Natural killer cell (primary cell): ENCODE measurements at regions not wholly inside any gene's neighbourhood (a gene's known extent, or its start where the extent isn't known, plus 50 kb on each side); places are given as distances from the start of the nearest gene placed in this dataset.
"Not testable (repeated sequence)": the region's sequence is repeated elsewhere in the genome, so short reads cannot be mapped to it uniquely, and the experiment has no call there.

Source experiments
- ATAC-seq, 3 donors: fragments of 150-1000 bp in 2 of 3; fragments of 200-7000 bp in 1 of 3; cut with Tn5 transposase; 1 replicate in 1 of 3; 2 replicates in 2 of 3; pipeline ENCODE4 v1.10.0; 2021; ENCODE audit warnings: mild to moderate bottlenecking in 2 of 3, moderate library complexity in 2 of 3
- DNase-seq, 2 donors: peaks; one replicate each; pipeline versions ENCODE4 v3.0.0 to v3.0.0-alpha.2; 2013 to 2021; ENCODE audit warnings: mixed read lengths in 1 of 2
- H3K27ac ChIP-seq: one replicate; pipeline ENCODE4 v1.5.1; 2013; ENCODE audit warnings: mild to moderate bottlenecking, low read length
- H3K27me3 ChIP-seq: one replicate; pipeline ENCODE4 v1.6.1; 2013; ENCODE audit warnings: low read length; ENCODE audit not compliant: control insufficient read depth, insufficient read depth
- H3K36me3 ChIP-seq: one replicate; pipeline ENCODE4 v1.6.1; 2013; ENCODE audit warnings: low read length; ENCODE audit not compliant: control insufficient read depth, insufficient read depth
- H3K4me1 ChIP-seq: one replicate; pipeline ENCODE4 v1.6.1; 2013; ENCODE audit warnings: low read length; ENCODE audit not compliant: control insufficient read depth, insufficient read depth
- H3K4me3 ChIP-seq: one replicate; pipeline ENCODE4 v1.5.1; 2013; ENCODE audit warnings: low read length
- H3K9me3 ChIP-seq: one replicate; pipeline ENCODE4 v1.6.1; 2013; ENCODE audit warnings: low read length; ENCODE audit not compliant: control insufficient read depth, insufficient read depth
- H3K27ac Mint-ChIP-seq, 2 donors: one replicate each; pipeline ENCODE4 v1.8.0; 2022; ENCODE audit warnings: mild to moderate bottlenecking in 2 of 2, mixed read lengths in 2 of 2, moderate library complexity in 1 of 2
- H3K27me3 Mint-ChIP-seq, 2 donors: one replicate each; pipeline ENCODE4 v1.8.0; 2022; ENCODE audit warnings: low read depth in 2 of 2, mixed read lengths in 2 of 2
- H3K36me3 Mint-ChIP-seq: one replicate; pipeline ENCODE4 v1.8.0; 2022; ENCODE audit warnings: mixed read lengths
- H3K4me1 Mint-ChIP-seq, 2 donors: one replicate each; pipeline ENCODE4 v1.8.0; 2022; ENCODE audit warnings: mixed read lengths in 2 of 2
- H3K4me3 Mint-ChIP-seq: one replicate; pipeline ENCODE4 v1.8.0; 2022; ENCODE audit warnings: mild to moderate bottlenecking, moderate library complexity, mixed read lengths
- H3K9me3 Mint-ChIP-seq, 2 donors: one replicate each; pipeline ENCODE4 v1.8.0; 2022; ENCODE audit warnings: mixed read lengths in 2 of 2
- WGBS: methylation state at CpG from one replicate; pipeline ENCODE4 v1.1.7; 2013; ENCODE audit warnings: missing lambda C conversion rate; ENCODE audit not compliant: insufficient coverage; 5-methylcytosine and 5-hydroxymethylcytosine counted together
- intact Hi-C: fragments of 100-400 bp; cut with micrococcal nuclease; formaldehyde crosslinking; loops from one replicate; pipeline ENCODE4 v1.14.2; 2022

DNA sequence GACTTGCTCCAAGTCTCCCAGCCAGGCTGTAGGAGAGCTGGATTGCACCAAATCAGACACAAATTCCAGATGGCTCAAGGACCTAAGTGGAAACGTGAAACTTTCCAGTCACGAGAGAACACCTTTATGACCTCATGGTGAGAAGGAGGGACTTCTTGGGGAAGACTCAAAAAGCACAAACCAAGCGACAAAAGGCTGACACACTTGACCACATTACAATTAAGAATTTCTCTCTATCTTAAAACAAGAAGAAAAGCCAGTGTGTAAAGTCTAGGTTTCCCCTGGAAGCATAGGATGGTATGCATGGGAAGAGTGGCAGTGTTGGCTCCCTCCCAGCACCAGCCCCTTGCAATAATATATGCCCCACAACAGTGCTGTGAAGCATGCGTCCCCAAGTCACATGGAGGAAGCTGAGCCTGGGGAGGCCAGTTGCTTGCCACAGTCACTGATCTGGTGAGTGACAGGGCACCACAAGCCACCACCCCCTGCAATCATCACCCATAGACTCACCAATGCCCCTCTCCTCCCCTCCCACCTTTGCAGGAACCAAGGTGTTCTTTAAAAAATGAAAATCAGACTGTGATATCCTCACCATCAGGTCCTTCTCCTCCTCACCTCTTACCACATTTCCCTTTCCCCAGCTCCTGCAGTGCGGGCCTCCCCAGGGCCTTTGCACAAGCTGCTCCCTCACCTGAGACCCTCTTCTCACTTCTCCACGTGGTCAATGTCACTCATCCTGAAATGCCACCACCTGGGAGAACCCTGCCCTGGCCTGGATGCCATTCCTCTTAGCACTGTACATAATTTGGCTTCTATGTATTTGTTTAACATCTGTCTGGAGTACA is 188.7 kb downstream of the BCL2L11 start:
- H3K36me3 ChIP-seq, H3K4me3 Mint-ChIP-seq, DNase-seq, H3K27me3 ChIP-seq, H3K9me3 Mint-ChIP-seq, intact Hi-C loops, H3K27ac Mint-ChIP-seq, H3K27me3 Mint-ChIP-seq, ATAC-seq, H3K27ac ChIP-seq, H3K9me3 ChIP-seq, H3K36me3 Mint-ChIP-seq, H3K4me3 ChIP-seq, H3K4me1 ChIP-seq, H3K4me1 Mint-ChIP-seq: not testable (repeated sequence)
- 88% methylated on average over 1 of the region's 6 CpGs for WGBS

DNA sequence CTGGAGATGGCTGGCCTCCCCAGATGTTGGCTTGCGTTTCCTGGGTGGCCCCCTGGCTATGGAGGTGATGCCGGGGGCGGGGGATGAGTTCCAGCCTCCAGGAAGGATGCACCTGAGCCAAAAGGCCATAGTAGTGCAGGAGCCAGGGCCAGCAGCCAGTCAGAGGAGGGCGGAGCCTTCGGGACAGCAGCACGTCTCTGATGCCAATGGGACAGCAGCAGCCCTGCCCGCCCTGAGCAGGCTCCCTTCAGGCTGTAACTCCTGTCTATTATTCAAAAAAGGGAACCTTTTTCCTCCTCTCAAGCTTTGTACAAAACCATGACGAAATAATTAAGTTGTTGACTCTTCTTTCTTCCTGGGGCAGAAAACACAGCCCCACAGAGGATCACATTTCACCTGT is 189.7 kb downstream of the BCL2L11 start:
- DNase-seq, H3K4me1 Mint-ChIP-seq, H3K36me3 Mint-ChIP-seq, H3K27ac ChIP-seq, H3K27me3 Mint-ChIP-seq, H3K4me3 Mint-ChIP-seq, intact Hi-C loops, H3K4me3 ChIP-seq, H3K9me3 ChIP-seq, H3K9me3 Mint-ChIP-seq, H3K27ac Mint-ChIP-seq, H3K27me3 ChIP-seq, H3K36me3 ChIP-seq, H3K4me1 ChIP-seq, ATAC-seq: not testable (repeated sequence)
- WGBS = 80% methylated on average over 1 of the region's 8 CpGs

DNA sequence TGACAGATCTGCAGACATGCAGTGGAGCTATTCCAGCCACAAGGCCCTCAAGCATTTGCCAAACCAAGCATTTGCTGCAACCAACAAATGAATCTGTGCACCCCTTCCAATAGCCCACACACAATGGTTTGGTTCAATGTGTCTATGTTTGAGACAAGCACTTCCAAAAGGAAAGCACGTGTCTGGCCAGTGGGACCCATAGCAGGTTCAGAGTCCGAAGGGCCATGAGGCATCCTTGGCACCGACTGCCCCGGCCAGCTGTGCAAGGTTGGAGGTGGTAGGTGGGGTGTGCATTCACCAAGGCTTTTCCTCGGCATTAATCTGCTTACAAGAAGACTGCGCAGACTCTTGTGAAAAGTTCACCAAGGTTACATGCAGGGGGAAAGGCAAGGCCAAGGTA is 190.9 kb downstream of the BCL2L11 start:
- H3K4me3 Mint-ChIP-seq, H3K36me3 Mint-ChIP-seq, H3K27ac ChIP-seq, H3K36me3 ChIP-seq, DNase-seq, H3K4me3 ChIP-seq, H3K27me3 Mint-ChIP-seq, H3K9me3 ChIP-seq, H3K9me3 Mint-ChIP-seq, H3K4me1 Mint-ChIP-seq, H3K27ac Mint-ChIP-seq, ATAC-seq, intact Hi-C loops, H3K27me3 ChIP-seq, H3K4me1 ChIP-seq: not testable (repeated sequence)
- no CpG with 5 or more reads among the region's 6 CpGs for WGBS

DNA sequence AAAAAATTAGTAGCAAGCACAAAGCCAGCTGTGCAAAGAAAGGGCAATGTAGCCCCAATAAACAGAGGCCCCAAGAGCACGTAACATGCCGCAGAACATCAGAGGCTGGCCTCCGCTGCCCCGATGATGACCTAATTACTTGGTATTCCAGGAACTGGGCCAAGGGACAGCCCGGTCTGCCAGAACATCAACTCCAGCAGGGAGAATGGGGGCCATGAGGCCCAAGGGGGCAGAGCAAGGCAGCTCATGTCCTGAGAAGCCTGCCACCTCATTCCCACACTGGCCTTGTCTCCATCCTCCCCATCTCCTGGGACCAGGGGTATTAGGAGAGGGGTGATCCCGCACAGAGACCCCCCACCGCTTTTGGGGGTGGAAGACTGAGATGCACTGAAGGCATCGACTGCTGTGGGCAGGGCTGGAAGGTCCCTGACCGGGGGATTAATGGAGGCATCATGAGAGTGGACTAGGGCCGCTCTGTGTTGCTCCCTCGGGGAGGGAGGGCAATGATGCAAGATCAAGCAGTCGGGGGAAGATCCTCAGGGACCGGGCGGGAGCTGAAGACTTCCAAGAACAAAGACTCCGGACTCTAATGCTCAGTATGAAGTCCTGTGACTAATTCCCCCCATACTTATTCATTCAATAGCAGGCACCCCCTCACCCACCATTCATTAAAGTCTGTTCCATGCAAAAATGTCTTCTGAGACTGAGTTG is 192.3 kb downstream of the BCL2L11 start:
- H3K36me3 ChIP-seq, H3K27ac Mint-ChIP-seq, H3K4me1 ChIP-seq, H3K4me3 ChIP-seq, H3K27me3 Mint-ChIP-seq, H3K27ac ChIP-seq, H3K4me1 Mint-ChIP-seq, H3K9me3 ChIP-seq, H3K36me3 Mint-ChIP-seq, H3K4me3 Mint-ChIP-seq, H3K27me3 ChIP-seq, ATAC-seq, intact Hi-C loops, DNase-seq, H3K9me3 Mint-ChIP-seq: not testable (repeated sequence)
- 79% methylated on average over 6 of the region's 15 CpGs for WGBS

DNA sequence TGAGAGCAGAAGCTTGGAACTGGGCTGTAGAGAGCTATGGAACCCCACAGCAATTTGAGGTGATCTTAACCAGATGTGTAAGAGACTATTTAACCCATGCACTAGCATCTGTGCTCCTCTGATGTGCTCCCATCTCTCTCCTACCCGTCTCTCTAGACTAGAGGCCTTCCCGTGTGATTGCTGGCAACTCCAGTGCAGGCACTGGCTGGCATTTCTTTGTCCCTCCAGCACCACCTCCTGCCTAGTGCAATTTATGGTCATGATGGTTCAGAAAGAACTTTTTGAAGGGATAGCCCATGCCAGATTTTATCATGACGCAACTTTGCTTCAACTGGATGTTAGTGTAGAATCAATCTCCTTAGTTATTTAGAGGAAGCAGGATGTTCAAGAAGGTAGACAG is 193.0 kb downstream of the BCL2L11 start:
- ATAC-seq, H3K4me1 ChIP-seq, H3K27ac ChIP-seq, H3K27me3 ChIP-seq, intact Hi-C loops, H3K9me3 ChIP-seq, H3K9me3 Mint-ChIP-seq, H3K36me3 ChIP-seq, H3K4me3 ChIP-seq, H3K4me1 Mint-ChIP-seq, H3K36me3 Mint-ChIP-seq, H3K27me3 Mint-ChIP-seq, H3K4me3 Mint-ChIP-seq, H3K27ac Mint-ChIP-seq, DNase-seq: not testable (repeated sequence)
- 88% methylated on average over 2 of the region's 3 CpGs for WGBS

DNA sequence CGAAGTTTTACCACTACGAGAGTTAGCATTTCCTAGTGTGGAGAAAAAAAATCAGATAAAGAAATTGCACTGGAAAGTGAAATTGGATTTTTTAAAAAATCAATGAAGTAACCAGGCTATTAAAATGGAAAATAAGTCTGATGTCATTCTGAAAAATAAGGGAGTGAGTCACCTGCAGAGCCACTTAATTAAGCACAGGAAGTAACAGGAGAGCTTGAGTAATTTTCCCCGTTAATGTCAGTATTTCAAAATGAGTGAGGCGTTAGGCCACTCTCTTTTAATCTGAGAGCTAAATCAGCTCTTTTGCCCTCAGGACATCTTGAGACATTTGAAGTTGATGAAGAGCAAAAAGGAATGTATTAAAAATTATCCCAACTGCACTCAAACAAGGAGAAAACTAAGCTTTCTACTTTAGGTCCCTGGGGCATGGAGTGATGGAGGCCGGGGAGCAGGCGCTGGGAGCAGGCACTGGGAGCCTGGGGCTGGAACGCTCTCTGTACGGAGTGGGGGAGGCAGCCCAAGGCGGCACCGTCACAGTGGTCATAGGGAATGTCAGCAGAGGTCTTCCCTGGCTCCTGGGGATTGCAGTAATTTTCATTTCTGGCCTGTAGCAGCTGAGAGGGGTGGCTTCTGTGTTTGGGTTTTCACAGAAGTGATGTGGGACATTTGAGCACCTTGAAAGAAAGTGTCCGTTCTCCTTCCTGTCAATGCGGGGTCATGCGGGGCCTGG is 194.6 kb downstream of the BCL2L11 start:
- H3K4me1 Mint-ChIP-seq, DNase-seq, H3K27ac ChIP-seq, H3K4me3 ChIP-seq, H3K4me1 ChIP-seq, H3K36me3 ChIP-seq, H3K36me3 Mint-ChIP-seq, H3K27me3 ChIP-seq, H3K27me3 Mint-ChIP-seq, intact Hi-C loops, H3K9me3 Mint-ChIP-seq, H3K9me3 ChIP-seq, H3K4me3 Mint-ChIP-seq, H3K27ac Mint-ChIP-seq: not testable (repeated sequence)
- 82% methylated on average over 7 of the region's 13 CpGs for WGBS
- peak in 1 of 3 donors; percentile 34 for ATAC-seq

DNA sequence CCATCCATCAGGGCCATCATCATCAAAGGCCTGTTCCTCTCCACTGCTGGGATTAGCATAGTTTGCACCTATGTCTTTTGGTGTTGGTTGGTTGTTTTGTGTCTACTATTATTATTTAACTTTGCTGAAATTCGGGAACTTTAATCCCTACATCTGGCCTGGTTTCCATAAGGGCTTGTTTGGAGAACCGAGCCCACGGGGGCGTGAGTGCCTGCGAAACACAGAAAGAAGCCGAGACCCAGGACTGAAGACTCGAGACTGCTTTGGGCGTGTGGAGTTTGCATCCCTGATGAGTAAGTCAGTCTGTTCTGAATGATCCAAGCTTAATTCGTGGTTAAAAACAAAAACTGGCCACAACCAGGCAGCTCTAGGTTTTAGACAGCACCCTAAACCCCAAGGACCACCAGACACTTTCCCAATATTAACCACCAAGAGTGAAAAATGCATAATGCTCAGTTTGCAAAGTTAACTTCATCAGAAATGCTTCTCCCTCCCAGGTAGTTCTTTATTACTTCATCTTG is 195.6 kb downstream of the BCL2L11 start:
- H3K4me3 ChIP-seq, ATAC-seq, H3K4me1 ChIP-seq, intact Hi-C loops, DNase-seq, H3K4me3 Mint-ChIP-seq, H3K36me3 ChIP-seq, H3K27ac ChIP-seq, H3K4me1 Mint-ChIP-seq, H3K36me3 Mint-ChIP-seq, H3K27me3 Mint-ChIP-seq, H3K9me3 Mint-ChIP-seq, H3K27me3 ChIP-seq, H3K27ac Mint-ChIP-seq, H3K9me3 ChIP-seq: not testable (repeated sequence)
- 64% methylated on average over 5 of the region's 9 CpGs for WGBS
